Upper lobe of left lung (tissue), 4 donors: ENCODE measurements at regions not wholly inside any gene's neighbourhood (a gene's known extent, or its start where the extent isn't known, plus 50 kb on each side); places are given as distances from the start of the nearest gene placed in this dataset.

Experiments
- POLR2A ChIP-seq, 4 donors: fragments of 450-650 bp; IDR thresholded peaks; one replicate each; pipeline ENCODE4 v1.5.1; 2016 to 2017; ENCODE audit warnings: antibody characterized with exemption in 4 of 4, mild to moderate bottlenecking in 2 of 4
- TF ChIP-seq, protein P1 (sequence below), 6 experiments: fragments of 450-650 bp in 4 of 6; fragments of 200-600 bp in 2 of 6; sonication (generic) in 2 of 6; IDR thresholded peaks; one replicate each; pipeline ENCODE4 v1.5.1; 2016 to 2019; ENCODE audit warnings: antibody characterized with exemption in 6 of 6

DNA sequence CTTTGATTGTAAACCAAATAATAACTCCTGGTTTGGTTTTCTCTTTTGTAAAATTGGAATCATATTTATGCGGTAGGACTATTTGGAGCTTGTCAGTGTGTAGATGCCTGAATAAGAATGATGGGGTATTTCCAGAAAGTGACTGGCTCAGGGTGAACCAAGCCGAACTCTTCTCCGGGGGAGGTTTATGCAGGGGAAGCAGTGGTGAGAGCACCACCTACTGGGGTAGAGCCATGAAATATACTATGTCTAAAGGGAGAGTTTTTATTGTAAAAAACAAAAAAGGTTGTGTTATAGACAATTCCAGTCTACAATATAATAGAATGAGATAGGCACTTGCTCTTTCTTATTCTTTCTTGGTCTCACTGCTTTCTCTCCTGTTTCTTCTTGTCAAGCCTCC lies 222.9 kb upstream of the SLC16A7 start:
- no peak for TF ChIP-seq POLR2A (IDR thresholded peaks at IDR 0.05)
- TF ChIP-seq, protein P1, sequence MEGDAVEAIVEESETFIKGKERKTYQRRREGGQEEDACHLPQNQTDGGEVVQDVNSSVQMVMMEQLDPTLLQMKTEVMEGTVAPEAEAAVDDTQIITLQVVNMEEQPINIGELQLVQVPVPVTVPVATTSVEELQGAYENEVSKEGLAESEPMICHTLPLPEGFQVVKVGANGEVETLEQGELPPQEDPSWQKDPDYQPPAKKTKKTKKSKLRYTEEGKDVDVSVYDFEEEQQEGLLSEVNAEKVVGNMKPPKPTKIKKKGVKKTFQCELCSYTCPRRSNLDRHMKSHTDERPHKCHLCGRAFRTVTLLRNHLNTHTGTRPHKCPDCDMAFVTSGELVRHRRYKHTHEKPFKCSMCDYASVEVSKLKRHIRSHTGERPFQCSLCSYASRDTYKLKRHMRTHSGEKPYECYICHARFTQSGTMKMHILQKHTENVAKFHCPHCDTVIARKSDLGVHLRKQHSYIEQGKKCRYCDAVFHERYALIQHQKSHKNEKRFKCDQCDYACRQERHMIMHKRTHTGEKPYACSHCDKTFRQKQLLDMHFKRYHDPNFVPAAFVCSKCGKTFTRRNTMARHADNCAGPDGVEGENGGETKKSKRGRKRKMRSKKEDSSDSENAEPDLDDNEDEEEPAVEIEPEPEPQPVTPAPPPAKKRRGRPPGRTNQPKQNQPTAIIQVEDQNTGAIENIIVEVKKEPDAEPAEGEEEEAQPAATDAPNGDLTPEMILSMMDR (IDR thresholded peaks at IDR 0.05), result no peak
